Suppressor macrophage treated with lipopolysaccharide for 1 hour (primary cell): ENCODE measurements at regions not wholly inside any gene's neighbourhood (a gene's known extent, or its start where the extent isn't known, plus 50 kb on each side); places are given as distances from the start of the nearest gene placed in this dataset.

Experiments used
- DNase-seq, 3 donors: peaks; one replicate each; pipeline ENCODE4 v3.0.0-alpha.2; 2020 to 2022

DNA sequence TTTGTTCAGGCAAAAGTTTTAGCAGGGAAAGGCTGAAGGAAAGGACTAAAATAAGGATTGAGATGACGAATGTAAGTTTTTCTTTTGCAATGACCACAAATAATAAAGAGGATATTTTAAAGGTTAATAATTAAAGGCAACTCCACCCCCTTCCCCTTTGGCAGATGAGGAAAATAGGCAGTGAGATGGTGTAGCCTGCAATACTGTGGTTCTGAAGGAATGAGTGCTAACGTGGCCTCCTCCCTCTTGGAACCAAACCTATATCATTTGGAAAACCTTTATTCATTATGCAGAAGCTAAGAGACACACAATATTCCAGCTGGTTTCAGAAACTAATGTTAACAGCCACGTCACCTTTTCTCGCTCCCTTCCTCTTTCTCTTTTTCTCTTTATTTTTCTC, 70.9 kb upstream of the COL1A2 start:
- no peak for DNase-seq

- DNase-seq = no peak
Observed at GRCh38 chr7:94324380-94325121, 70.1 kb upstream of the COL1A2 start.

GRCh38 chr7:94325122-94325475, 69.6 kb upstream of the COL1A2 start:
- DNase-seq = no peak

- no peak for DNase-seq
Observed at GRCh38 chr7:94330269-94331020, 64.2 kb upstream of the COL1A2 start.

DNA sequence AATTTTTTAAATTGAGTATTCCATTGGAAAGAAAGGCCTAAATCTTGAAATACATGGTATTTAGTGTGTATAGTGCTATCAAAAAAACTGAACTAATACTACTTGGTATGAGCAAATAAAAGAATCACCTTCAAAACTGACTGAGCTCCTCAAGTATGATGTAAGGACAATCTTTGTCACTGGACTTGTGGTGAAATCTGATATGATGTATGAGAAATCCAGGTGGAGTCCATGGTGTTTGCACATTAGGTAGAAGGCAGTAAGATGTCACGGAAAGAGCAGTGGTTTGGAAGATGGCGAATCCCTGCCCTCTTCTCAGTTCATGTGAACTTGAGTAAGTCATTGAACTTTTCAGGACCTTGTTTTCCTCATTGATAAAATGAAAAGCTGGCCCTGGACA, 62.1 kb upstream of the COL1A2 start:
- no peak for DNase-seq

- DNase-seq = no peak
Observed at GRCh38 chr7:94333810-94334209, 60.9 kb upstream of the COL1A2 start.

DNA sequence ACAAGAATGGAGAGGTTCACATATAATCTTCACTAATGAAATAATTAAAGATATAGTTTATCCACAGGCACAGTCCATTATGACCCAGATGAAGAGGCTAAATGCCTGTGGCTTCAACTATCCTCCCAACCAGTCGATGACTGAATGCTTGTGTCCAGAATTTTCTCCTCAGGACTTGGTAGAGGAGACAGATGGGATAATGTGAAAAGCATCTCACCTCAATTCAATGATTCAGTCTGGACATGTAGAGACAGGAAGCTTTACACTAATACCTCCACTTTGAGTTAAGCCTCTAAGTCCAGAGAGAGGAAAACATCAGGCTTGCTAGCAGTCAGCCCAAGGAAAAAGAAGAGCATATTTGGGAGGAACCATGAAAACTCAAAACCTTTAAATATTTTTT, 59.1 kb upstream of the COL1A2 start:
- DNase-seq = no peak

DNA sequence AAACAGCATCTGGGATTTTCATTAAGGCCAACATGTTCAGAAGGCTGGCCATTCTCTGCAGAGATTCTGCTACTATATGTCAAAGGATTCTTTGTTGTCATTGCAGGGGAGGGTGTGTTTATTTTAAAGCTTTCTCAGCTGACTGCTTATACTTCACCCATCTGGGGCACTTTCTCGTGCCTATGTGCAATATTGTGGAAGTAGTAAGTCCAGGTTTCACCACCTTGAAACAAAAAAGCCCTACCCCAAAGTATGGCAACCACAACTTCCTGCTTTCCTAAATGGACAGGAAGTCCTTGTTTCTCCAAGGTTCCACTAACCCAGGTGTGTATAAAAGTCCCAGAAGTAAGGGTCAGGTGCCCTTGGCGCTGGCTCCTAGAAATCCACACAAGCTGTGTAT, 58.7 kb upstream of the COL1A2 start:
- DNase-seq = no peak

- no peak for DNase-seq
Observed at GRCh38 chr7:94338921-94339371, 55.7 kb upstream of the COL1A2 start.

DNA sequence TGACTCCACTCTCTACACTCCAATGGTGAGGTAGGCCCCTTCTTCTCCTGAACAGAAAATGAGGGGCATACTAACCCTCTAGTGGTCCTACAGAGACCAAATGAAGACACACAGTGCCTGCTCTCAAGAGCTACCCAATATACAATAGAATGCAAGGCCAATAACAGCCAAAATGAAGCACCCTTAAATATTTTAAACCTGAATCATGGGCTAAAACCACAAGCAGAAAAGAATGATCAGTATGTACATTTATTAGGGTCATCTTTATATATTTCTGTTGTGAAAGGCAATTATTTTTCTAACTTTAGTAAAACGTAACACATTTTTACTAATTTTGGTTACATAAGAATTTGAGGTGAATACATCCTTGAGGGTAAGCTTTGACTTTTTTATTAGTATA, 49.9 kb upstream of the COL1A2 start:
- DNase-seq = no peak
